KMS-11 (cell line): ENCODE measurements at regions not wholly inside any gene's neighbourhood (a gene's known extent, or its start where the extent isn't known, plus 50 kb on each side); places are given as distances from the start of the nearest gene placed in this dataset.

Source experiments
- H2AFZ ChIP-seq: fragments of 200-600 bp; sonication (generic); 2 replicates; pipeline ENCODE4 v1.6.1; 2016; ENCODE audit warnings: antibody characterized with exemption, mixed run types, low read depth
- H3K27ac ChIP-seq: fragments of 200-600 bp; sonication (generic); 2 replicates; pipeline ENCODE4 v1.6.1; 2016; ENCODE audit warnings: mild to moderate bottlenecking, mixed run types
- H3K27me3 ChIP-seq: fragments of 200-600 bp; sonication (generic); 2 replicates; pipeline ENCODE4 v1.6.1; 2017; ENCODE audit warnings: mild to moderate bottlenecking, low read depth, mixed run types, moderate library complexity; ENCODE audit not compliant: insufficient read depth
- H3K36me3 ChIP-seq: fragments of 200-600 bp; sonication (generic); 2 replicates; pipeline ENCODE4 v1.6.1; 2017; ENCODE audit warnings: mild to moderate bottlenecking, mixed run types; ENCODE audit not compliant: insufficient read depth
- H3K4me1 ChIP-seq: fragments of 200-600 bp; sonication (generic); 2 replicates; pipeline ENCODE4 v1.6.1; 2016; ENCODE audit warnings: mild to moderate bottlenecking, low read depth, mixed run types; ENCODE audit not compliant: poor library complexity, severe bottlenecking
- H3K4me2 ChIP-seq: fragments of 200-600 bp; sonication (generic); 2 replicates; pipeline ENCODE4 v1.7.0; 2016; ENCODE audit warnings: mild to moderate bottlenecking, mixed run types
- H3K4me3 ChIP-seq: fragments of 200-600 bp; sonication (generic); IDR thresholded peaks from 2 replicates; pipeline ENCODE4 v1.6.1; 2017; ENCODE audit warnings: low read depth, low read length, mixed read lengths; ENCODE audit not compliant: insufficient read depth
- H3K79me2 ChIP-seq: fragments of 200-600 bp; sonication (generic); 2 replicates; pipeline ENCODE4 v1.6.1; 2016; ENCODE audit warnings: low read depth, mixed run types; ENCODE audit not compliant: insufficient read depth
- H3K9ac ChIP-seq: fragments of 200-600 bp; sonication (generic); 2 replicates; pipeline ENCODE4 v1.6.1; 2016; ENCODE audit warnings: mild to moderate bottlenecking, mixed run types
- H4K20me1 ChIP-seq: fragments of 200-600 bp; sonication (generic); 2 replicates; pipeline ENCODE4 v1.6.1; 2016; ENCODE audit warnings: mild to moderate bottlenecking, mixed run types; ENCODE audit not compliant: insufficient read depth
- CTCF ChIP-seq: fragments of 200-600 bp; sonication (generic); conservative IDR thresholded peaks from 2 replicates; pipeline ENCODE4 v1.6.1; 2017; ENCODE audit warnings: low read depth, mild to moderate bottlenecking, antibody characterized with exemption, low read length, moderate library complexity, mixed read lengths

- no peak overlapping the region for H3K4me2 ChIP-seq
- H3K27me3 ChIP-seq: no peaks in the 10 kb centered on the region
- H2AFZ ChIP-seq: no peak overlapping the region
These were observed 592.0 kb upstream of the SLITRK5 start for GRCh38 chr13:87078947-87079795.

GRCh38 chr13:87080100-87080779 is 590.9 kb upstream of the SLITRK5 start:
- no peaks in the 10 kb centered on the region for H3K36me3 ChIP-seq
- no peaks in the 10 kb centered on the region for H4K20me1 ChIP-seq
- TF ChIP-seq CTCF: no peak
- no peak overlapping the region for H3K4me3 ChIP-seq
- no peak overlapping the region for H3K27ac ChIP-seq
- H2AFZ ChIP-seq: no peak overlapping the region
- H3K27me3 ChIP-seq: no peaks in the 10 kb centered on the region
- no peak overlapping the region for H3K9ac ChIP-seq
- H3K79me2 ChIP-seq: no peaks in the 10 kb centered on the region
- H3K4me2 ChIP-seq: no peak overlapping the region
- no peaks in the 10 kb centered on the region for H3K4me1 ChIP-seq

More at GRCh38 chr13:87078947-87079795, 592.0 kb upstream of the SLITRK5 start:
- Histone ChIP-seq H3K4me3 (no peak overlapping the region), H3K9ac (no peak overlapping the region), H3K79me2 (no peaks in the 10 kb centered on the region), H3K4me1 (no peaks in the 10 kb centered on the region), H3K36me3 (no peaks in the 10 kb centered on the region), H4K20me1 (no peaks in the 10 kb centered on the region), H3K27ac (no peak overlapping the region)
- no peak for TF ChIP-seq CTCF

- Histone ChIP-seq H3K9ac (no peak overlapping the region), H3K27ac (no peak overlapping the region), H2AFZ (no peak overlapping the region)
These were observed 587.0 kb upstream of the SLITRK5 start for GRCh38 chr13:87084192-87084591.

GRCh38 chr13:87087741-87088140 is 583.4 kb upstream of the SLITRK5 start:
- no peak overlapping the region for H3K9ac ChIP-seq
- no peaks in the 10 kb centered on the region for H3K4me1 ChIP-seq
- H4K20me1 ChIP-seq: no peaks in the 10 kb centered on the region
- H3K27me3 ChIP-seq: no peaks in the 10 kb centered on the region
- TF ChIP-seq CTCF: no peak
- no peaks in the 10 kb centered on the region for H3K36me3 ChIP-seq
- no peak overlapping the region for H3K27ac ChIP-seq
- H3K79me2 ChIP-seq: no peaks in the 10 kb centered on the region
- H3K4me3 ChIP-seq: no peak overlapping the region
- no peak overlapping the region for H3K4me2 ChIP-seq
- H2AFZ ChIP-seq: no peak overlapping the region

More at GRCh38 chr13:87084192-87084591, 587.0 kb upstream of the SLITRK5 start:
- no peaks in the 10 kb centered on the region for H3K36me3 ChIP-seq
- H3K79me2 ChIP-seq: no peaks in the 10 kb centered on the region
- H3K27me3 ChIP-seq: no peaks in the 10 kb centered on the region
- no peak overlapping the region for H3K4me3 ChIP-seq
- H4K20me1 ChIP-seq: no peaks in the 10 kb centered on the region
- no peak for TF ChIP-seq CTCF
- H3K4me1 ChIP-seq: no peaks in the 10 kb centered on the region
- no peak overlapping the region for H3K4me2 ChIP-seq
